ENCODE measurements at regions not wholly inside any gene's neighbourhood (a gene's known extent, or its start where the extent isn't known, plus 50 kb on each side); places are given as distances from the start of the nearest gene placed in this dataset.

GRCh38 chr3:145939431-145939830 lies 221.6 kb downstream of the PLOD2 start:
- no peak overlapping the region for H3K27ac Mint-ChIP-seq
- CTCF ChIA-PET: no interaction called here
- H3K9me3 Mint-ChIP-seq: peaks cover 4% of the 10 kb centered on the region
- TF ChIP-seq, protein P1, sequence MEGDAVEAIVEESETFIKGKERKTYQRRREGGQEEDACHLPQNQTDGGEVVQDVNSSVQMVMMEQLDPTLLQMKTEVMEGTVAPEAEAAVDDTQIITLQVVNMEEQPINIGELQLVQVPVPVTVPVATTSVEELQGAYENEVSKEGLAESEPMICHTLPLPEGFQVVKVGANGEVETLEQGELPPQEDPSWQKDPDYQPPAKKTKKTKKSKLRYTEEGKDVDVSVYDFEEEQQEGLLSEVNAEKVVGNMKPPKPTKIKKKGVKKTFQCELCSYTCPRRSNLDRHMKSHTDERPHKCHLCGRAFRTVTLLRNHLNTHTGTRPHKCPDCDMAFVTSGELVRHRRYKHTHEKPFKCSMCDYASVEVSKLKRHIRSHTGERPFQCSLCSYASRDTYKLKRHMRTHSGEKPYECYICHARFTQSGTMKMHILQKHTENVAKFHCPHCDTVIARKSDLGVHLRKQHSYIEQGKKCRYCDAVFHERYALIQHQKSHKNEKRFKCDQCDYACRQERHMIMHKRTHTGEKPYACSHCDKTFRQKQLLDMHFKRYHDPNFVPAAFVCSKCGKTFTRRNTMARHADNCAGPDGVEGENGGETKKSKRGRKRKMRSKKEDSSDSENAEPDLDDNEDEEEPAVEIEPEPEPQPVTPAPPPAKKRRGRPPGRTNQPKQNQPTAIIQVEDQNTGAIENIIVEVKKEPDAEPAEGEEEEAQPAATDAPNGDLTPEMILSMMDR (IDR thresholded peaks at IDR 0.05): no peak
- intact Hi-C loops (cut with micrococcal nuclease): no loop called here
- H3K27me3 Mint-ChIP-seq: no peaks in the 10 kb centered on the region
- H3K4me1 Mint-ChIP-seq: no peaks in the 10 kb centered on the region
- H3K4me3 Mint-ChIP-seq: no peak overlapping the region
- H3K36me3 Mint-ChIP-seq (ENCODE audit: low read depth): no peaks in the 10 kb centered on the region
- POLR2A ChIA-PET: no interaction called here
- DNase-seq (no peak), ATAC-seq (ENCODE audit: low read depth) (no peak)

DNA sequence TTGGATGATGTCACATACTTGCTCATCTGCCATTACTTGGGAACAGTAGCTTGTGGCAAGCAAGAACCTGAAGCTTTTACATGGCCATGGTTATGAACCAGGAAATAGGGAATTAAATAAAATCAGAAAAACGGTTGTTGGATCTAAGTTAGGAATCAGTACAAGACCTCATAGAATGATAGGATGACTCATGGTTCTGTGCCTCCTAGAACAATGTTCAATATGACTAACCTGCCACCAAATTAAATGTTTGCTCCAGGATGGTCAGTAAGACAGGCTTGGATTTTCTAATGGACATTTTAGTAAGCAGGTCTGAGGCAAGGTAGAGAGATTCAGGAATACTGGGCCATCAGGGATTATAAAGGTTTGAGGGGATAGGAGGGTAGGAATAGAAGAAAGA lies 218.9 kb downstream of the PLOD2 start:
- DNase-seq: no peak
- TF ChIP-seq, protein P1 (IDR thresholded peaks at IDR 0.05): no peak
- Mint-ChIP-seq H3K27ac (no peak overlapping the region), H3K36me3 (ENCODE audit: low read depth) (no peaks in the 10 kb centered on the region), H3K9me3 (peaks cover 5% of the 10 kb centered on the region), H3K4me3 (no peak overlapping the region), H3K27me3 (no peaks in the 10 kb centered on the region), H3K4me1 (no peaks in the 10 kb centered on the region)
- ATAC-seq (ENCODE audit: low read depth): no peak
- intact Hi-C loops (cut with micrococcal nuclease): no loop called here
- ChIA-PET POLR2A (no interaction called here), CTCF (no interaction called here)

DNA sequence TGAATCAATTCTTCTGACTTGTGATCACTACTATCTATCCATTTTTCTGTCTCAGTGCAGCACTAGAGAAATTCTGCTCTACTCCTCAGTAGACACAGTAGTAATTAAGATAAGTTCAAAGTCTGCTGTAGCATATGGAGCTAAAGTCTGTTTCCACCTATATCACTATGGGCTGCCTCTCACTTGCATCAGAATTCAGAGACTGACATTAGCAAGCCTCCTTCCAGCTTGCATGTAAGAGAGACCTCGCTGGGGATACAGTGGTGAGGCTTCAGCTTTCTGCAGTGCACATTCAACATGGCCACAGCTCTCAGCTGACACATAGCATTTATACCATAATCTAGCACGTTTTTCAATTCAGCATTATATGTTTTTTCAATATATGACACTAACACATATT lies 217.0 kb downstream of the PLOD2 start:
- TF ChIP-seq, protein P1 (IDR thresholded peaks at IDR 0.05): no peak
- H3K36me3 Mint-ChIP-seq (ENCODE audit: low read depth): no peaks in the 10 kb centered on the region
- intact Hi-C loops (cut with micrococcal nuclease): no loop called here
- ChIA-PET CTCF (no interaction called here), POLR2A (no interaction called here)
- H3K4me1 Mint-ChIP-seq: no peaks in the 10 kb centered on the region
- DNase-seq (no peak), ATAC-seq (ENCODE audit: low read depth) (no peak)
- H3K4me3 Mint-ChIP-seq: no peak overlapping the region
- H3K27me3 Mint-ChIP-seq: no peaks in the 10 kb centered on the region
- peaks cover 5% of the 10 kb centered on the region for H3K9me3 Mint-ChIP-seq
- no peak overlapping the region for H3K27ac Mint-ChIP-seq

- TF ChIP-seq, protein P1 (IDR thresholded peaks at IDR 0.05): no peak
- no peak overlapping the region for H3K27ac Mint-ChIP-seq
- peaks cover 5% of the 10 kb centered on the region for H3K9me3 Mint-ChIP-seq
- CTCF ChIA-PET: no interaction called here
- no peak overlapping the region for H3K4me3 Mint-ChIP-seq
- no peaks in the 10 kb centered on the region for H3K36me3 Mint-ChIP-seq (ENCODE audit: low read depth)
- ATAC-seq (ENCODE audit: low read depth) (no peak), DNase-seq (no peak)
- H3K27me3 Mint-ChIP-seq: no peaks in the 10 kb centered on the region
- POLR2A ChIA-PET: no interaction called here
- H3K4me1 Mint-ChIP-seq: no peaks in the 10 kb centered on the region
- intact Hi-C loops (cut with micrococcal nuclease): no loop called here
These were observed 209.5 kb downstream of the PLOD2 start for GRCh38 chr3:145951441-145951840.

DNA sequence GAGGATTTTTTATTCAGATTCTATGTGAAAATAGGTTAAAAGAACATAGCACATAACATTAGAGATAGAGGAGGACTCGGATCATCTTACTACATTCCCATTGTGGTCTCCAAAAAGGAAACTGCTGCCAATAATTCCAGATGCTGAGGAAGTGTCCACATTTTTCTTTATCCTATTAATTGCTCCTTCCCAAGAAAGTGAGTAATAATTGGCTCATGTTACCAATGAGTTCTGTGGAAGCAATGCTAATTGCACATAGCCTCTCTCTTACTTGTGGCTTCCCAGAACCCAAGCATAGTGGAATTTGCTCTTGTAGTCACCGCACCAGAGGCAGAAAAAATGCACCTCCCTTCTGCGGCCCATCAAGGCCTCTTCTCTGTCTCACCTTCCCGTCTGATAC lies 208.4 kb downstream of the PLOD2 start:
- no peak for DNase-seq
- CTCF ChIA-PET: no interaction called here
- Mint-ChIP-seq H3K4me3 (no peak overlapping the region), H3K27me3 (no peaks in the 10 kb centered on the region), H3K36me3 (ENCODE audit: low read depth) (no peaks in the 10 kb centered on the region), H3K9me3 (peaks cover 3% of the 10 kb centered on the region), H3K4me1 (no peaks in the 10 kb centered on the region), H3K27ac (no peak overlapping the region)
- POLR2A ChIA-PET: no interaction called here
- no peak for ATAC-seq (ENCODE audit: low read depth)
- intact Hi-C loops (cut with micrococcal nuclease): no loop called here
- TF ChIP-seq, protein P1 (IDR thresholded peaks at IDR 0.05): no peak

Data from activated B cell treated with CpG ODN at 0.5 μM for 24 hours (primary cell).